HG02870 (cell line): ENCODE measurements at regions not wholly inside any gene's neighbourhood (a gene's known extent, or its start where the extent isn't known, plus 50 kb on each side); places are given as distances from the start of the nearest gene placed in this dataset.
"Not testable (repeated sequence)": the region's sequence is repeated elsewhere in the genome, so short reads cannot be mapped to it uniquely, and the experiment has no call there.

Experiments
- ATAC-seq: cut with Tn5 transposase; IDR thresholded peaks from one replicate; pipeline ENCODE4 v1.9.1; 2021; ENCODE audit warnings: mild to moderate bottlenecking, moderate library complexity; ENCODE audit not compliant: unreplicated experiment

DNA sequence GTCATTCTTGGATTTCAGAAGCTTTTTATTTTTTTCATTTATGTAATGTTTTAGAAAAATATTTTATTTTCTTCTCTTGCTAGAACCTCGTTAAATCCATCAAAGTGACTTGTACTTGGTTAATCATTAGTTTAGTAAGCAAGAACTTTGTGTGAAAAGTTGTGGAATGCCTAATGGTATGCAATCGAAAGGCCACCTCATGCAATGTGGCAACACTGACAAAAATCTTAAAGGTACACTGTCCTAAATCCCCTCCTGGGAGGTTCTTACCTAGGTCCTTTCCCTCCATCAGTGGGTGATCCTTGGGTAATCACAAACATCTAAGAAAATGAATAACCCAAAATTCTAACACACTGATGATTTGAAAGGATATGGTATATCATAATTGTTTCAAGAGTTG, 304.2 kb downstream of the DNAH5 start:
- no peak for ATAC-seq

DNA sequence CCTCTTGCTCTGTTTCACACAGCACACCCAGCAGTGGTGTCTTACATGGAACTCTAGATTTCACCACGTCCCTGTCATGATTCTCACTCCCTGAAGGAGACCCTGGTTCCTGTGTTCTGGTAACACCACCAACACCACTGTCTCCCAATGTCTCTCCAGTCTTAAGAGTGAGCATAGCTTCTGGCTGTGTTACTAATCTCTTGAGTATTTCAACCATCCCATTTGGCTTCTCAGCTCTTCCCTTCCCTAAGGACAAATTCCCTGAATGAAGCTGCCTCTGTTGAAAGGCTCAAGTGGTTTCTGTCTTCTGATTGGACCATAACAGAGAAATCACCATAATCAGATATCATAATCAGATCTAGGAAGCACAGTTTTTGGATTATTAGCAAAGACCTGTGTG, 311.8 kb downstream of the DNAH5 start:
- no peak for ATAC-seq

DNA sequence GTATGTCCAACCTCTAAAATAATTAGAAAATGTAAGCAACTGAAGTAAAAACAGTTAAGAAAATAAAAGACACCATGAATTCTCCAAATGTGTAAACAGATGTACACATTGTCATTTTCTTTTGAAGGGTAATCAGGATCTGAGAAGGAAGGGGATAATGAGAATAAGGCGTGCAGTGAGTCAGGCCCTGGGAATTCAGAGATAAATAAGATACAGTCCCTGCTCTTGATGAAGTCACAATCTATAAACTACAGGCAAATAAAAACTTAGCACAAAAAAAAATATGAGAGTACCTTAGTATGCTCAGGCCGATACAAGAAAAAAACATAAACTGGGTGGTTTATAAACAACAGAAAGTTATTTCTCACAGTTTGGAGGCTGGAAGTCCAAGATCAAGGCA, 315.3 kb downstream of the DNAH5 start:
- ATAC-seq: no peak

DNA sequence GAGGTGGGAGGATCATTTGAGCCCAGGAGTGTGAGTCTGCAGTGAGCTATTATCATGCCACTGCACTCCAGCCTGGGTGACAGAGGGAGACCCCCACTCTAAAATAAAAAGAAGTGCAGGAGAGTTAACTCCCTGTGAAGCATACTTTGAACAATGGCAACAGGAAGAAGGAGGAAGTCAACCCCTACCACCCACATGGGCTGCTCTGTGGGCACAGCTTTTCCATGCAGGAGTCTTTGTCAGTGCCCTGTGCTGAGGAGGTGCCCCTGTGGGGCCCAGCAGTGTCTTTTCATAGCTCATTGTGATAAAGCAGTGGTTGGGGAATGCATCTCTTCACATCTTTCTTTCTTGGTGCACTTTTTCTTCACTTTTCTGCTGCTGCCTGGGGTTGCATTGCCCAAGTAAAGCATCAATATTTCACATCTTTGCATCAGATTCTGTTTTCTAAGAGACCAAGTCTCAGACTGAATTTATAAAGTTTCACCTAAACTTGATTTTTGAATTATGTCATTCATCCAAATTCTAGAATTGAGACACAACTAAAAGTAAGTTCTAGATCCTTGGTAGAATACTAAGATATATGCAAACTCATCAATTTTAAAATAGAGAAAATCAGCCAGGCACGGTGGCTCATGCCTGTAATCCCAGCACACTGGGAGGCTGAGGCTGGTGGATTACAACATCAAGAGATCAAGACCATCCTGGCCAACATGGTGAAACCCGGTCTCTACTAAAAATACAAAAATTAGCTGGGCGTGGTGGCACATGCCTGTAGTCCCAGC, 316.6 kb downstream of the DNAH5 start:
- no peak for ATAC-seq

DNA sequence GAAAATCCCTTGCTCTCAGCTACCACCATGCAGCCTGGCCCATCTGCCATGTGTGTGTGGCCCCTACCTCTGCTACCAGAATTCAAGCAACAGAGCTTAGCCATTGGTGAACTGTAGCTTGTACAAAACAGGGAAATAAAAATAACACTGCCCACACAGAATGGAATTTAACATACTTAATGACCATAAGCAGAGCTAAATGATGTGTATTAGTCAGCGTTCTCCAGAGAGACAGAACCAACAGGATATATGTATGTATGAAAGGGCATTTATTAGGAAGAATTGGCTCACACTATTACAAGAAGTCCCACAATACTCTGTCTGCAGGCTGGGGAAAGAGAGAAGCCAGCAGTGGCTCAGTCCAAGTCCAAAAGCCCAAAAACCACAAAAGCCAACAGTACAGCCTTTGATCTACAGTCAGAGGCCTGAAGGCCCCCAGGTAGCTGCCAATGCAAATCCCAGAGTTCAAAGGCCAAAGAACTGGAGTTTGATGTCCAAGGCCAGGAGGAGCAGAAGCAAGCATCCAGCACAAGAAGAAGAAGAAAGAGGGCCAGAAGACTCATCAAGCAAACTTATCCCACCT, 318.8 kb downstream of the DNAH5 start:
- no peak for ATAC-seq

DNA sequence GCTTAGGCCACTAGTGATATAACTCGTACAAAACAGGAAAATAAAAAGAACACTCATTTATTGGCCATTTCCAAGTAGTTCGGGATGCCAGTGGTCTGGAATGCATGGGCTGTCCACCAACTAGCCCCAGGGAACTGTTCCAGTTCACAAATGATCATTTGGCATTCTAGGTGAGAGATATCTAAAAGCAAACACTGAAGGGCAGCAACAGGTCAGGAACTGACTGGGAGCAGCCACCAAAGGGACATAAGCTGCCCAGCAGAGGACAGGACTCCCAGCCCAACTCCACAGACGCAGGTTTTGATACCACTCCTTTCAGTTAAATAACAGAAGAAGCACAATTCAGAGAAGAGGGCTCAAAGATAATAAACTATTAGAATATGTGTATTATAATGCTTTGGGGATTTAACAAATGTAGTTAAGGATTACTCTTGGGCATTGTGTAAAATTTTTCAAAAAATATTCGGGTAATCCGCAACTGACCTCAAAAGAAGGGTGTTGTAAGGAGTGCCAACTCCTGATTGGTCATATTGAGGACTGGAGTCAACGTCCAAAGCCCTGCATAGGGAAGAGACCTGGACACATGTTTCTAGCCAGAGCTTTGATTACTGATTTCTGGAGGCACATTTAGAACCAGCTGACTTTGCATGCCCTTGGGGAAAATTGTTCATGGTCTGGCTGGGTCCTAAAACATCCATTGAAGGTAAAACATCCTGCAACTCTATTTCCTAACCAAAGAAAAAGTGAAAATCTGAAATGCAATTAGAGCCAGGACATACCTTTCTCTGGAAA, 320.0 kb downstream of the DNAH5 start:
- ATAC-seq: no peak

DNA sequence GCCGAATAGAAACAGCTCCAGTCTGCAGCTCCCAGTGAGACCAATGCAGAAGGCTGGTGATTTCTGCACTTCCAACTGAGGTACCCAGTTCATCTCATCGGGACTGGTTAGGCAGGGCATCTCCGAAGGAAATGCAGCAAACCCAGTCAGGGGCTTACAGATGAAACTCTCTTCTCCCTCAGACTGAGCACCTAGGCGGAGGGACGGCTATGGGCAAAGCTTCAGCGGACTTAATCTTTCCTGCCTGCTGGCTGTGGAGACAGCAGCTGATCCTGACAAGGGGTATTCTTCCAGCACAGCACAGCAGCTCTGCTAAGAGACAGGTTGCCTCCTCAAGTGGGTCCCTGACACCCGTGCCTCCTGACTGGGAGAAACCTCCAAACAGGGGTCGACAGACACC, 330.9 kb downstream of the DNAH5 start:
- ATAC-seq: no peak

DNA sequence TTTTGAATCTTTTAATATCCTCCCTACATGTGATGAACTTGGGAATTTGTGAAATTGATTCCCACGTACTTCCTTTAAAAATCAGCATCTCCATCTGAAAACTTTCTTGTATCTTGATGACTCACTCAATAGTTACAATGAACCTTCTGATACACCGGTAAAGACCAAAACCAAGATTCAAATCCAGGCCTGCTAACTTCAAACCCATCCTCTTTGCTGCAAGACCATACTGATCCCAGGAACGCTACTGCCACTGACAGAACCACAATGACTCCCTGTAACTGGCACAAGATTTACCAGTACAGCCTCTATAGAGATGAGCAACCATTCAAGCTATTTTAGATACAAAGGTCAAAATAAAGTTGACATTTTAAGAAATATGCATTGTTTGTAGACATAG, 332.9 kb downstream of the DNAH5 start:
- ATAC-seq: no peak

DNA sequence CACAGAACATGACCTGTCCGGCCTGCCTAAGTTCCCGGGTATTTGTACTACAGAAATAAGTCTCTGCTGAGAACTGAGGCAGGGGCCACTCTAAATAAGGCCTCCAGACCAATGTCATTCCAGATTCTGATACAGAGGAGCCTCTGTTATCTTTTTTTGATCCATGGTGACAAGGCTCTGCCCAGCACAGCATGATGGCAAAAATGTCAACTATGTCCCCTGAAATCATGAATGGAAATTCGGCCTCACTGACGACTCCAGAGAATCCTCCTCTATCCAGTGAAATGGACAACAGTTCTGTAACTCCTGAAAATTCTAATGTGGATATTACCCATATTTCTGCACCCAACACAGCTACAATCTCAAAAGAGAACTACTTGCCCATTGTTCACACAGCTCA, 335.0 kb downstream of the DNAH5 start:
- ATAC-seq: no peak

DNA sequence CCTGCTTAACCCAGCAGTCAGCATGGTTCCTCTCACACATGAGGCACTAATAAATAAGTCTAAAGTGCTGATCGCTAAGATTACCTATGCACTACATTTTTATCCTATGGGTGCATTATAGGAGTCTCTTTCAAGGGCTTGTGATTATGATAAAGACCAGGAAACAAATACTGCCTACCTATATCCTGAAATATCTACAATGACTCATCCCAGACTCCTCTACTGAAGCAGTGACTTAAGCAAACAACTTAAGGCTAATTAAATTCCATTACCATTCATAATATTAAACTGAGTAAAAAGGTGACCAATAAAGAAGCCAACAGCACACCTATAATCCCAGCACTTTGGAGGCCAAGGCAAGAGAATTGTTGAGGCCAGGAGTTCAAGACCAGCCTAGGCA, 338.4 kb downstream of the DNAH5 start:
- ATAC-seq: no peak

DNA sequence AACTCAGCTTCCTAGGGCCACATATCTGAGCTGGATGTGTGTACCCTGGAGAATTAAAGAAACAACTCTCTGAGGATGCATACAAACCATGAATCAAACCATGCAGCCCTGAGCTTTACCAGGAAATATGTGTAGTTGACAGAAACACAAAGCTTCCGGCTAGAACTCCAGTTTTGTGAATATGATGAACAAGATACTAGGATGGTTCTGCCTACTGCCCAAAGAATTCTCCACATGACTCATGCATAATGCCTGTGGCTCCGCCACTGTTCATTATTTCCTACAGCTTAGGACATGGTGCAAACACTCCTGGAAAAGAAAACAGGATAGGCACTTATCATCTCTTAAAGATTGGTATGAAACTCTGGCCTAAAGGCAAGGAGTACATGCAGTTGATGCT, 343.4 kb downstream of the DNAH5 start:
- no peak for ATAC-seq

DNA sequence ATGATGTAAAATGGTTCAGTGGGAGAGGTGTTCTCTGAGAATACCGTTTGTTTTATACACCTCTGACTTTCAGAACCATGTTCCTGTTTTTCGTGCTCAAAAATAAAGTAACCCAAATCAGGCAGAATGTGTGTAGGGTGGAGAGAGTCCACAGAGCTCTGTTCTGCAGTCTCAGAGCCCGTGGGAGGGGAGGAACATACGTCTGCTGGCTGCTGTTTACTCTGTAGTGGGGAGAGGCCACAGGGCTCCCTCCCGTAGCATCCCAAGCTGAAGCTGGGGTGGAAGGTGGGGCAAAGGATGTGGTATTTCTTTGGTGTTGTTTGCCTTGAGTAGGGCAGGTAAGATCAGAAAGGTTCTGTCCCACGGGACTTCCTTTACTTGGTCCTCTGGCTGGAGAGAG, 348.5 kb downstream of the DNAH5 start:
- ATAC-seq: no peak

DNA sequence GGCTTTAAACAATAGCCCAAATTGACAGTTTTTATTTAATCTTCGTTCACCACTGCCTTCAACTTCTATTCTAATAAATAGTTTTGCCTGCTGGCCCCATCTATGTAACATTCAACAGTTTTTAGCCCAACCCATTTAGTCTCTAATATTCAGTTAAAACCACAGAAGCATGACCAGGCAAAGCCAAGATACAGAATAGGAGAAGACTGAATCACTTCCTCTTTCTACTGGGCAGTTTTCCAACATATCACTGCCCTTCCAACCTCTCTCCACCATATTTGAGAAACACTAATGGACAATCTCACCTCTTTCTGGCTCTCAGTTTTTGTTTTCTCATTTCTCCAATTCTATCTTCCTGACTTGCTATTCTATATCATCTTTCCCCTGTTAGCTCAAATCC, 352.9 kb downstream of the DNAH5 start:
- ATAC-seq: no peak

DNA sequence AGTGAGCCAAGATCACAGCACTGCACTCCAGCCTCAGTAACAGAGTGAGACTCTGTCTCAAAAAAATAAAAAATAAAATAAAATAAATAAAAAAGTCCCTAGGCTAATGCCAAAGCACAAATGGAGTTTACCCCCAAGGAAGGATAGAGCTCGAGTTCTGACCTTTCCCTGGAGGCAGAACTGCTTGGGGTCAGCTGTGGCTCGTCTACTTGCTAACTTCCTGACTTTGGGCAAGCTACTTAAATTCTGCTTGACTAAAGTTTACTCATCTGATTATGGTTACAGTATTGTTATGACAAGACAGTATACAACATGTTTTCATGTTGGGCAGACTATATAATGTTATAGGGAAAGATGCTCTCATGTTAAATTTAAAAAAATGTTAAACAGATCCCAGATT, 359.2 kb downstream of the DNAH5 start:
- no peak for ATAC-seq

DNA sequence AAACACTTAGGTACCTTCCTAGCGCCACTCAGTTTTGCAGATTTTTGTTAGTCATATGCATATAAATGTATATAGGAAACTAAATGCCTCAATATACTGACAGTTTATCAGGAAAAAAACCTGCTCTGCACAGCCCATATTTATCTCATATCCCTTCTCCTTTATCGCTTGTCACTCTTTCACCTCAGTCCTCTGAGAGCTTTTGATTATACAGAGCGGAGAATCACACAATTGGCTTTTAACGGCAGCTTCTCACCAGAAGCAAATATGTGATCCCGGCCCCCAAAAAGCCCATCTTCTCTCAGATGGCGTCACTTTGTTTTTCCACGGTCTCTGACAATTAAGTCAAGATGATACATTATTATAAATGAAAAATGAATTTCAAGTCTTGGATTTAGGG, 362.6 kb downstream of the DNAH5 start:
- ATAC-seq: no peak

DNA sequence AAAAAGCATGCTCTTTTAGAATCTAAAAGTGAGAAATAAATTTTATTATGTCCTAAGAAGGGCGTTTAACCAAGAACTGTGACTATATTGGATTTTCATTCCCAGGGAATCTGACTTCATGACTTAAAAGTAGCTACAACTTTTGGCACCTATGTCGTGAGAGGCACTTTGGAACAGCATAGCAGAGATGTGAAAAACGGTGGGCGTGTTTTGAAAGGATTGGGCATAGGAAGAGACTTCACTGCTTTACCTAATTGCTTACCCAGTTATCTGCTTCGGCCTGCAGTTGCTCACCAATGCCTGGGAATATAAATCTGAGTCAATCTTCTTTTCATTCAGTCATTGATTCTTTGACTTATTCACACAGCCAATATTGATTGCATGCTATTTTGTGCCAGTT, 363.4 kb downstream of the DNAH5 start:
- no peak for ATAC-seq

DNA sequence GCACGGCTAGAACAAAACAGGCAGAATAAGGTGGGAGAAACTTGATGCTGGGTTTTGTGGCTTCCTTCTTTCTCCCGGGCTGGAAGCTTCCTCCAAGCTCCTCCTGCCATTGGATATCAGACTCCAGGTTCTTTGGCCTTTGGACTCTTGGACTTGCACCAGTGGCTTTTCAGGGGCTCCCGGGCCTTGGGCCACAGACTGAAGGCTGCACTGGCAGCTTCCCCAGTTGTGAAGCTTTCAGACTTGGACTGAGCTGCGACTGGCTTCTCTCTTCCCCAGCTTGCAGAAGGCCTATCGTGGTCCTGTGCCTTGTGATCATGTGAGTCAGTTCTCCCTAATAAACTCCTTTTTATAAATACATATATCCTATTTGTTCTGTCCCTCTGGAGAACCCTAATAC, 364.4 kb downstream of the DNAH5 start:
- ATAC-seq: no peak

DNA sequence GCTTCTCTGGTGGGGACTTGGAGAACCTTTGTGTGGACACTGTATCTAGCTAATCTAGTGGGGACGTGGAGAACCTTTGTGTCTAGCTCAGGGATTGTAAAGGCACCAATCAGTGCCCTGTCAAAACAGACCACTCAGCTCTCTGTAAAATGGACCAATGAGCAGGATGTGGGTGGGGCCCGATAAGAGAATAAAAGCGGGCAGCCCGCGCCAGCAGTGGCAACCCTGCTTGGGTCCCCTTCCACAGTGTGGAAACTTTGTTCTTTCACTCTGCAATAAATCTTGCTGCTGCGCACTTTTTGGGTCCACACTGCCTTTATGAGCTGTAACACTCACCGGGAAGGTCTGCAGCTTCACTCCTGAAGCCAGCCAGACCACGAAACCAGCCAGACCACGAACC, 365.4 kb downstream of the DNAH5 start:
- not testable (repeated sequence) for ATAC-seq

DNA sequence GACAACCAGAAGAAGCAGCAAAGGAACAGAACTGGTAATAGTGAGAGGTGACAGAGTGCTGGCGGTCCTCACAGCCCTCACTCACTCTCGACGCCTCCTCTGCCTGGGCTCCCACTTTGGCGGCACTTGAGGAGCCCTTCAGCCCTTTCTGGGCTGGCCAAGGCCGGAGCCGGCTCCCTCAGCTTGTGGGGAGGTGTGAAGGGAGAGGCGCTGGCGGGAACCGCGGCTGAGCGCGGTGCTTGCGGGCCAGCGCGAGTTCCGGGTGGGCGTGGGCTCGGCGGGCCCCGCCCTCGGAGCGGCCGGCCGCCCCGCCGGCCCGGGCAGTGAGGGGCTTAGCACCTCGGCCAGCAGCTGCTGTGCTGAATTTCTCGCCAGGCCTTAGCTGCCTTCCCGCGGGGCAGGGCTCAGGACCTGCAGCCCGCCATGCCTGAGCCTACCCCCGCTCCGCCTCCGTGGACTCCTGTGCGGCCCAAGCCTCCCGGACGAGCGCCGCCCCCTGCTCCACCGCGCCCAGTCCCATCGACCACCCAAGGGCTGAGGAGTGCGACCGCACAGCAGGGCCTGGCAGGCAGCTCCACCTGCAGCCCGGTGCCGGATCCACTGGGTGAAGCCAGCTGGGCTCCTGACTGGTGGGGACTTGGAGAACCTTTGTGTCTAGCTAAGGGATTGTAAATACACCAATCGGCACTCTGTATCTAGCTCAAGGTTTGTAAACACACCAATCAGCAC, 366.0 kb downstream of the DNAH5 start:
- ATAC-seq: not testable (repeated sequence)

DNA sequence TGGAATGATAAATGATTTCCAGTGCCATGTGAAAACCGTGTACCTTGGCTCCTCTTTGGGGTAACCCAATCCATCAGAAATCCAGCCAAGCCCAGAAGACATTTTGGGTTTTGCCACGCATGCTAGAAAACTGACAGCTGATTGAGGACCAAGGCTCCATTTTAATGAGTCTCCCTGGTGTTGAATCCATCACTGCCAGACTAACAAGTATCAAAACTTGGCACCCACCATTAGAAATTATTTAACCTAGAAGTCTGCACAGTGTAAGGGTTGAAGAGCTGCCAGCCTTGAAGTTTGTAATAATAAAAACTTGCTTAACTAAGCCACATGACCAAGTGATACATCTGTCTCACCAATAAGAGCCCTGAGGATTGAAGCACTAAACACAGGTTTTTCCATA, 369.9 kb downstream of the DNAH5 start:
- no peak for ATAC-seq

DNA sequence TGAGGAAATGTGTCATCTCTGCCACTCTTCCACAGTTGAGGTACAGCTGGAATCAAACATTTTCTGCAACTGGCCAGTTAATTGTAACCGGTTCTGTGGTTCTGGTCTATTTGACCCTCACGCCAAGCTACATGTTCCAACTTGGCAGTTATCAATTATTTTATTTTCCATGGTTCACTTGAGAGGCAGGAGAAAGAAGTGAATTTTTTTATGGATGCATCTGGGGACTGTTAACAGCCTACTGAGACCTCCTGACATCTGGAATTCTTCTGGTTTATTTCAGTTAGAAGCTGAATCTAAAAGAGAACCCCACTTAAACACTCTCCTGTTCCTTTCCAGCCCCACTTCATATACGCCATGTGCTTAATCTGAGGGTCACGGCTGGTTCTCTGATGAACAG, 372.3 kb downstream of the DNAH5 start:
- no peak for ATAC-seq
